ENCODE measurements at regions not wholly inside any gene's neighbourhood (a gene's known extent, or its start where the extent isn't known, plus 50 kb on each side); places are given as distances from the start of the nearest gene placed in this dataset.

DNA sequence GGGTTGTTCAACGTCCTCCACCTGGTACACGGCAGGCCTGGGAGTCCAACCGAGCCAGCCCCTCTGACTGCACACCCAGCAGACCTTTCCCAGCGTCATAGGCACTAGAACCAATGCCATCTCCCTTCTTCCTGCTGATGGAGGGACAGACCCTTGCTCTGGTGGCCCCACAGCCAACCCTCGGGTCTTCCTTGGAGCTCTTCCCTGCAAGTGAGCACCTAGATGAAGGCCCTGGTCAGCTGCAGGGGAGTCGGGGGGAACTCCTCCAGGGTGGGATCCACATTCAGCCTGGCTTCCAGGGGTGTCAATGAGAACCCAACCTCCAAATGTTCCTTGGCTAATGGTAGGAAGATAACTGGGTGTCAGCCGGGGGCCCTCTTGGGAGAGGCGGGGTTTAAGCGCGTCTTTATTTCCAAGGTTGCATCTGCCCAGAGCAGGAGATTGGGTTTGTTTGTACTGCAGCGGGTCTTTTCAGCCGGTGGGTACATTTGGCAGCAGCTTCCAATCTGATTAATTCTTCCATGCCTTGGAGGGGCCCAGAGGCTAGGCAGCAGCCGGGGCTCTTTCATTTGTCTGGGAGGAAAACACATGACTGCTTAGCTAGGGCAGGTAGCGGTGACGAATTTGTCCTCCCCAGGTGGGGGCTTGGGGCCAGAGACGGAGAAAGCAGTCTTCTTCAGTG is 56.0 kb upstream of the SHISAL1 start:
- TF ChIP-seq POLR2AphosphoS5 (IDR thresholded peaks at IDR 0.05) (no peak), RAD21 (conservative IDR thresholded peaks at IDR 0.05) (no peak), EZH2 (IDR thresholded peaks at IDR 0.05; ENCODE audit: borderline replicate concordance, insufficient read depth, low read length, poor library complexity, severe bottlenecking) (no peak)
- TF ChIP-seq, protein P1, sequence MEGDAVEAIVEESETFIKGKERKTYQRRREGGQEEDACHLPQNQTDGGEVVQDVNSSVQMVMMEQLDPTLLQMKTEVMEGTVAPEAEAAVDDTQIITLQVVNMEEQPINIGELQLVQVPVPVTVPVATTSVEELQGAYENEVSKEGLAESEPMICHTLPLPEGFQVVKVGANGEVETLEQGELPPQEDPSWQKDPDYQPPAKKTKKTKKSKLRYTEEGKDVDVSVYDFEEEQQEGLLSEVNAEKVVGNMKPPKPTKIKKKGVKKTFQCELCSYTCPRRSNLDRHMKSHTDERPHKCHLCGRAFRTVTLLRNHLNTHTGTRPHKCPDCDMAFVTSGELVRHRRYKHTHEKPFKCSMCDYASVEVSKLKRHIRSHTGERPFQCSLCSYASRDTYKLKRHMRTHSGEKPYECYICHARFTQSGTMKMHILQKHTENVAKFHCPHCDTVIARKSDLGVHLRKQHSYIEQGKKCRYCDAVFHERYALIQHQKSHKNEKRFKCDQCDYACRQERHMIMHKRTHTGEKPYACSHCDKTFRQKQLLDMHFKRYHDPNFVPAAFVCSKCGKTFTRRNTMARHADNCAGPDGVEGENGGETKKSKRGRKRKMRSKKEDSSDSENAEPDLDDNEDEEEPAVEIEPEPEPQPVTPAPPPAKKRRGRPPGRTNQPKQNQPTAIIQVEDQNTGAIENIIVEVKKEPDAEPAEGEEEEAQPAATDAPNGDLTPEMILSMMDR (IDR thresholded peaks at IDR 0.05; ENCODE audit: poor library complexity, severe bottlenecking), result no peak
- TF ChIP-seq, protein P2, sequence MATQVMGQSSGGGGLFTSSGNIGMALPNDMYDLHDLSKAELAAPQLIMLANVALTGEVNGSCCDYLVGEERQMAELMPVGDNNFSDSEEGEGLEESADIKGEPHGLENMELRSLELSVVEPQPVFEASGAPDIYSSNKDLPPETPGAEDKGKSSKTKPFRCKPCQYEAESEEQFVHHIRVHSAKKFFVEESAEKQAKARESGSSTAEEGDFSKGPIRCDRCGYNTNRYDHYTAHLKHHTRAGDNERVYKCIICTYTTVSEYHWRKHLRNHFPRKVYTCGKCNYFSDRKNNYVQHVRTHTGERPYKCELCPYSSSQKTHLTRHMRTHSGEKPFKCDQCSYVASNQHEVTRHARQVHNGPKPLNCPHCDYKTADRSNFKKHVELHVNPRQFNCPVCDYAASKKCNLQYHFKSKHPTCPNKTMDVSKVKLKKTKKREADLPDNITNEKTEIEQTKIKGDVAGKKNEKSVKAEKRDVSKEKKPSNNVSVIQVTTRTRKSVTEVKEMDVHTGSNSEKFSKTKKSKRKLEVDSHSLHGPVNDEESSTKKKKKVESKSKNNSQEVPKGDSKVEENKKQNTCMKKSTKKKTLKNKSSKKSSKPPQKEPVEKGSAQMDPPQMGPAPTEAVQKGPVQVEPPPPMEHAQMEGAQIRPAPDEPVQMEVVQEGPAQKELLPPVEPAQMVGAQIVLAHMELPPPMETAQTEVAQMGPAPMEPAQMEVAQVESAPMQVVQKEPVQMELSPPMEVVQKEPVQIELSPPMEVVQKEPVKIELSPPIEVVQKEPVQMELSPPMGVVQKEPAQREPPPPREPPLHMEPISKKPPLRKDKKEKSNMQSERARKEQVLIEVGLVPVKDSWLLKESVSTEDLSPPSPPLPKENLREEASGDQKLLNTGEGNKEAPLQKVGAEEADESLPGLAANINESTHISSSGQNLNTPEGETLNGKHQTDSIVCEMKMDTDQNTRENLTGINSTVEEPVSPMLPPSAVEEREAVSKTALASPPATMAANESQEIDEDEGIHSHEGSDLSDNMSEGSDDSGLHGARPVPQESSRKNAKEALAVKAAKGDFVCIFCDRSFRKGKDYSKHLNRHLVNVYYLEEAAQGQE (IDR thresholded peaks at IDR 0.05; ENCODE audit: borderline replicate concordance), result no peak
